WTC11 (cell line): ENCODE measurements at regions not wholly inside any gene's neighbourhood (a gene's known extent, or its start where the extent isn't known, plus 50 kb on each side); places are given as distances from the start of the nearest gene placed in this dataset.

Source experiments
- ELF4 ChIP-seq: sonication (generic); formaldehyde crosslinking; IDR thresholded peaks from 2 replicates; pipeline ENCODE4 v1.8.1; 2022; ENCODE audit warnings: low read depth, mild to moderate bottlenecking, moderate library complexity, missing genetic modification reagents
- STAT6 ChIP-seq: sonication (generic); formaldehyde crosslinking; conservative IDR thresholded peaks from 2 replicates; pipeline ENCODE4 v1.8.1; 2023; ENCODE audit warnings: mild to moderate bottlenecking, low read depth, missing genetic modification reagents, moderate library complexity
- TF ChIP-seq, protein P1 (sequence below): fragments of 200-600 bp; IDR thresholded peaks from 2 replicates; pipeline ENCODE4 v1.8.0; 2022; ENCODE audit warnings: antibody characterized with exemption
- TF ChIP-seq, protein P2 (sequence below): sonication (generic); formaldehyde crosslinking; IDR thresholded peaks from 2 replicates; pipeline ENCODE4 v1.8.0; 2022; ENCODE audit warnings: mild to moderate bottlenecking, missing genetic modification reagents
- TF ChIP-seq, protein P3 (sequence below): sonication (generic); formaldehyde crosslinking; IDR thresholded peaks from 2 replicates; pipeline ENCODE4 v1.8.1; 2023; ENCODE audit warnings: mild to moderate bottlenecking, missing genetic modification reagents, moderate library complexity
- TF ChIP-seq, protein P4 (sequence below): sonication (generic); formaldehyde crosslinking; IDR thresholded peaks from 2 replicates; pipeline ENCODE4 v1.8.1; 2022; ENCODE audit warnings: mild to moderate bottlenecking, missing genetic modification reagents, moderate library complexity, borderline replicate concordance
- TF ChIP-seq, protein P5 (sequence below): sonication (generic); formaldehyde crosslinking; IDR thresholded peaks from 2 replicates; pipeline ENCODE4 v1.8.1; 2023; ENCODE audit warnings: mild to moderate bottlenecking, moderate library complexity, missing genetic modification reagents

- TF ChIP-seq, protein P1, sequence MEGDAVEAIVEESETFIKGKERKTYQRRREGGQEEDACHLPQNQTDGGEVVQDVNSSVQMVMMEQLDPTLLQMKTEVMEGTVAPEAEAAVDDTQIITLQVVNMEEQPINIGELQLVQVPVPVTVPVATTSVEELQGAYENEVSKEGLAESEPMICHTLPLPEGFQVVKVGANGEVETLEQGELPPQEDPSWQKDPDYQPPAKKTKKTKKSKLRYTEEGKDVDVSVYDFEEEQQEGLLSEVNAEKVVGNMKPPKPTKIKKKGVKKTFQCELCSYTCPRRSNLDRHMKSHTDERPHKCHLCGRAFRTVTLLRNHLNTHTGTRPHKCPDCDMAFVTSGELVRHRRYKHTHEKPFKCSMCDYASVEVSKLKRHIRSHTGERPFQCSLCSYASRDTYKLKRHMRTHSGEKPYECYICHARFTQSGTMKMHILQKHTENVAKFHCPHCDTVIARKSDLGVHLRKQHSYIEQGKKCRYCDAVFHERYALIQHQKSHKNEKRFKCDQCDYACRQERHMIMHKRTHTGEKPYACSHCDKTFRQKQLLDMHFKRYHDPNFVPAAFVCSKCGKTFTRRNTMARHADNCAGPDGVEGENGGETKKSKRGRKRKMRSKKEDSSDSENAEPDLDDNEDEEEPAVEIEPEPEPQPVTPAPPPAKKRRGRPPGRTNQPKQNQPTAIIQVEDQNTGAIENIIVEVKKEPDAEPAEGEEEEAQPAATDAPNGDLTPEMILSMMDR = no peak
- TF ChIP-seq STAT6 (CRISPR knock-in tag) (no peak), ELF4 (CRISPR knock-in tag) (no peak)
- TF ChIP-seq, protein P2, sequence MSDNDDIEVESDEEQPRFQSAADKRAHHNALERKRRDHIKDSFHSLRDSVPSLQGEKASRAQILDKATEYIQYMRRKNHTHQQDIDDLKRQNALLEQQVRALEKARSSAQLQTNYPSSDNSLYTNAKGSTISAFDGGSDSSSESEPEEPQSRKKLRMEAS (CRISPR knock-in tag) = no peak
- TF ChIP-seq, protein P3, sequence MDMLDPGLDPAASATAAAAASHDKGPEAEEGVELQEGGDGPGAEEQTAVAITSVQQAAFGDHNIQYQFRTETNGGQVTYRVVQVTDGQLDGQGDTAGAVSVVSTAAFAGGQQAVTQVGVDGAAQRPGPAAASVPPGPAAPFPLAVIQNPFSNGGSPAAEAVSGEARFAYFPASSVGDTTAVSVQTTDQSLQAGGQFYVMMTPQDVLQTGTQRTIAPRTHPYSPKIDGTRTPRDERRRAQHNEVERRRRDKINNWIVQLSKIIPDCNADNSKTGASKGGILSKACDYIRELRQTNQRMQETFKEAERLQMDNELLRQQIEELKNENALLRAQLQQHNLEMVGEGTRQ (CRISPR knock-in tag) = no peak
- TF ChIP-seq, protein P4, sequence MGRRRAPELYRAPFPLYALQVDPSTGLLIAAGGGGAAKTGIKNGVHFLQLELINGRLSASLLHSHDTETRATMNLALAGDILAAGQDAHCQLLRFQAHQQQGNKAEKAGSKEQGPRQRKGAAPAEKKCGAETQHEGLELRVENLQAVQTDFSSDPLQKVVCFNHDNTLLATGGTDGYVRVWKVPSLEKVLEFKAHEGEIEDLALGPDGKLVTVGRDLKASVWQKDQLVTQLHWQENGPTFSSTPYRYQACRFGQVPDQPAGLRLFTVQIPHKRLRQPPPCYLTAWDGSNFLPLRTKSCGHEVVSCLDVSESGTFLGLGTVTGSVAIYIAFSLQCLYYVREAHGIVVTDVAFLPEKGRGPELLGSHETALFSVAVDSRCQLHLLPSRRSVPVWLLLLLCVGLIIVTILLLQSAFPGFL = no peak
- TF ChIP-seq, protein P5, sequence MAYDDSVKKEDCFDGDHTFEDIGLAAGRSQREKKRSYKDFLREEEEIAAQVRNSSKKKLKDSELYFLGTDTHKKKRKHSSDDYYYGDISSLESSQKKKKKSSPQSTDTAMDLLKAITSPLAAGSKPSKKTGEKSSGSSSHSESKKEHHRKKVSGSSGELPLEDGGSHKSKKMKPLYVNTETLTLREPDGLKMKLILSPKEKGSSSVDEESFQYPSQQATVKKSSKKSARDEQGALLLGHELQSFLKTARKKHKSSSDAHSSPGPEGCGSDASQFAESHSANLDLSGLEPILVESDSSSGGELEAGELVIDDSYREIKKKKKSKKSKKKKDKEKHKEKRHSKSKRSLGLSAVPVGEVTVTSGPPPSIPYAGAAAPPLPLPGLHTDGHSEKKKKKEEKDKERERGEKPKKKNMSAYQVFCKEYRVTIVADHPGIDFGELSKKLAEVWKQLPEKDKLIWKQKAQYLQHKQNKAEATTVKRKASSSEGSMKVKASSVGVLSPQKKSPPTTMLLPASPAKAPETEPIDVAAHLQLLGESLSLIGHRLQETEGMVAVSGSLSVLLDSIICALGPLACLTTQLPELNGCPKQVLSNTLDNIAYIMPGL = no peak
Observed at GRCh38 chr12:76206039-76206676, 121.7 kb upstream of the NAP1L1 start.
